HCT116 (cell line): ENCODE measurements at regions not wholly inside any gene's neighbourhood (a gene's known extent, or its start where the extent isn't known, plus 50 kb on each side); places are given as distances from the start of the nearest gene placed in this dataset.
"Not testable (repeated sequence)": the region's sequence is repeated elsewhere in the genome, so short reads cannot be mapped to it uniquely, and the experiment has no call there.

ENCODE experiments used
- ATAC-seq: fragments of 200-7000 bp; cut with Tn5 transposase; 2 replicates; pipeline ENCODE4 v1.9.1; 2020; ENCODE audit warnings: mild to moderate bottlenecking, moderate library complexity
- BruUV-seq: library from RNA; stranded (reverse); fragments of 400-500 nt; replicated peaks from 2 replicates; lab custom pipeline; 2021; lab: Mats Ljungman, UMichigan
- CTCF ChIA-PET: fragments of 300-600 bp; sonication (Branson Sonifier 250); formaldehyde crosslinking; loops from one replicate; lab custom pipeline; 2021; ENCODE audit warnings: antibody characterized with exemption; lab: Charles Lee
- POLR2A ChIA-PET: fragments of 300-600, 350-600 bp; sonication (Branson Sonifier 250); formaldehyde crosslinking; loops from one replicate; lab custom pipeline; 2021; ENCODE audit warnings: antibody characterized with exemption; lab: Charles Lee
- RAD21 ChIA-PET, 2 experiments: fragments of 300-600 bp; sonication (Branson Sonifier 250); formaldehyde crosslinking; loops; one replicate each; lab custom pipeline; 2023; ENCODE audit warnings: low total read pairs in 2 of 2; ENCODE audit not compliant: uncharacterized antibody in 2 of 2, unreplicated experiment in 2 of 2, low non-redundant PET in 1 of 2; lab: Charles Lee
- DNase-seq: peaks from one replicate; pipeline ENCODE4 v3.0.0-alpha.2; 2010; ENCODE audit warnings: low read depth, low spot score
- H2AFZ ChIP-seq: fragments of 200-600 bp; shearing (Covaris generic), sonication (generic); 2 replicates; pipeline ENCODE4 v1.6.1; 2017; ENCODE audit warnings: low read depth, mixed run types, mixed read lengths, antibody characterized with exemption, low read length; ENCODE audit not compliant: poor library complexity, severe bottlenecking
- H3K27ac ChIP-seq: 2 replicates; pipeline ENCODE4 v1.5.1; 2012; ENCODE audit warnings: low read depth, low read length
- H3K27me3 ChIP-seq: fragments of 200-600 bp; sonication (generic); 2 replicates; pipeline ENCODE4 v1.6.1; 2016; ENCODE audit warnings: mixed run types, low read length, mixed read lengths; ENCODE audit not compliant: insufficient read depth
- H3K36me3 ChIP-seq, 2 experiments: fragments of 200-500 bp in 1 of 2; fragments of 200-600 bp in 1 of 2; sonication (Bioruptor generic) in 1 of 2; sonication (generic) in 1 of 2; 2 replicates each; pipeline versions ENCODE4 v1.5.1 to v1.6.1; 2014 to 2016; ENCODE audit warnings: low read length in 2 of 2, inconsistent platforms in 1 of 2, mixed read lengths in 1 of 2, mixed run types in 1 of 2; ENCODE audit not compliant: insufficient read depth in 2 of 2, control insufficient read depth in 1 of 2
- H3K4me1 ChIP-seq, 2 experiments: fragments of 200-600 bp in 1 of 2; sonication (generic) in 1 of 2; 2 replicates each; pipeline versions ENCODE4 v1.5.1 to v1.6.1; 2012 to 2017; ENCODE audit warnings: low read length in 2 of 2, inconsistent platforms in 1 of 2, mild to moderate bottlenecking in 1 of 2, mixed read lengths in 1 of 2, mixed run types in 1 of 2, moderate library complexity in 1 of 2; ENCODE audit not compliant: insufficient read depth in 2 of 2, control insufficient read depth in 1 of 2
- H3K4me2 ChIP-seq: fragments of 200-600 bp; sonication (generic); 2 replicates; pipeline ENCODE4 v1.6.1; 2017; ENCODE audit warnings: mixed run types, low read length, mixed read lengths
- H3K4me3 ChIP-seq, 2 experiments: fragments of 200-600 bp in 1 of 2; sonication (generic) in 1 of 2; replicated peaks in 1 of 2; 2 replicates each; pipeline ENCODE4 v1.5.1; 2011 to 2016; ENCODE audit warnings: low read length in 2 of 2, control low read depth in 1 of 2, low read depth in 1 of 2, mild to moderate bottlenecking in 1 of 2, mixed read lengths in 1 of 2, mixed run types in 1 of 2
- H3K79me2 ChIP-seq: fragments of 200-600 bp; sonication (generic); 2 replicates; pipeline ENCODE4 v1.6.1; 2017; ENCODE audit warnings: mild to moderate bottlenecking, mixed run types, low read length, moderate library complexity, mixed read lengths; ENCODE audit not compliant: insufficient read depth
- H3K9ac ChIP-seq: fragments of 200-600 bp; sonication (generic); 2 replicates; pipeline ENCODE4 v1.6.1; 2016; ENCODE audit warnings: low read length, mixed read lengths
- H3K9me2 ChIP-seq: fragments of 200-600 bp; sonication (generic), shearing (Covaris generic); 2 replicates; pipeline ENCODE4 v1.6.1; 2017; ENCODE audit warnings: mixed run types, mild to moderate bottlenecking, moderate library complexity; ENCODE audit not compliant: insufficient read depth
- H3K9me3 ChIP-seq, 2 experiments: fragments of 200-500 bp in 1 of 2; fragments of 200-600 bp in 1 of 2; sonication (Bioruptor generic) in 1 of 2; sonication (generic) in 1 of 2; 2 replicates each; pipeline ENCODE4 v1.6.1; 2014 to 2017; ENCODE audit warnings: low read length in 2 of 2, mixed read lengths in 2 of 2, inconsistent platforms in 1 of 2, low read depth in 1 of 2, mild to moderate bottlenecking in 1 of 2, mixed run types in 1 of 2, moderate library complexity in 1 of 2; ENCODE audit not compliant: control insufficient read depth in 1 of 2, insufficient read depth in 1 of 2
- H4K20me1 ChIP-seq: fragments of 200-600 bp; sonication (generic), shearing (Covaris generic); 2 replicates; pipeline ENCODE4 v1.6.1; 2017; ENCODE audit warnings: mixed run types, mild to moderate bottlenecking, moderate library complexity; ENCODE audit not compliant: insufficient read depth
- CBX3 ChIP-seq: IDR thresholded peaks from 2 replicates; pipeline ENCODE4 v1.6.1; 2012; ENCODE audit warnings: low read depth
- ELF1 ChIP-seq: IDR thresholded peaks from 2 replicates; pipeline ENCODE4 v1.6.1; 2012; ENCODE audit warnings: low read depth, borderline replicate concordance
- EZH2 ChIP-seq: fragments of 200-600 bp; sonication (generic); IDR thresholded peaks from 2 replicates; pipeline ENCODE4 v1.6.1; 2017; ENCODE audit warnings: antibody characterized with exemption, mixed run types
- EZH2phosphoT487 ChIP-seq: fragments of 200-600 bp; IDR thresholded peaks from 2 replicates; pipeline ENCODE4 v1.6.1; 2018; ENCODE audit warnings: antibody characterized with exemption, borderline replicate concordance
- FOSL1 ChIP-seq: IDR thresholded peaks from 2 replicates; pipeline ENCODE4 v1.6.1; 2012; ENCODE audit warnings: low read depth
- POLR2A ChIP-seq: IDR thresholded peaks from 2 replicates; pipeline ENCODE4 v1.7.0; 2011; ENCODE audit warnings: borderline replicate concordance; ENCODE audit not compliant: insufficient read depth, insufficient read length; ENCODE audit errors: extremely low read depth
- RAD21 ChIP-seq: IDR thresholded peaks from 2 replicates; pipeline ENCODE4 v1.6.1; 2012; ENCODE audit warnings: low read depth, mild to moderate bottlenecking
- SIN3A ChIP-seq: IDR thresholded peaks from 2 replicates; pipeline ENCODE4 v1.6.1; 2012; ENCODE audit warnings: low read depth
- SP1 ChIP-seq: IDR thresholded peaks from 2 replicates; pipeline ENCODE4 v1.6.1; 2012; ENCODE audit warnings: low read depth
- TCF7L2 ChIP-seq: IDR thresholded peaks from 2 replicates; pipeline ENCODE4 v1.7.0; 2011; ENCODE audit warnings: borderline replicate concordance, inconsistent platforms; ENCODE audit not compliant: insufficient read depth, insufficient read length; ENCODE audit errors: extremely low read depth
- ZFX ChIP-seq: fragments of 450-650 bp; IDR thresholded peaks from 2 replicates; pipeline ENCODE4 v1.6.1; 2017
- intact Hi-C: fragments of 100-400 bp; cut with micrococcal nuclease; formaldehyde crosslinking; loops from 2 replicates; pipeline ENCODE4 v1.10.0; 2022
- TF ChIP-seq, protein P1 (sequence below): IDR thresholded peaks from 2 replicates; pipeline ENCODE4 v1.6.1; 2012
- TF ChIP-seq, protein P2 (sequence below): IDR thresholded peaks from 2 replicates; pipeline ENCODE4 v1.6.1; 2012; ENCODE audit warnings: low read depth
- TF ChIP-seq, protein P3 (sequence below): IDR thresholded peaks from 2 replicates; pipeline ENCODE4 v1.6.1; 2011; ENCODE audit warnings: mild to moderate bottlenecking, low read length, moderate library complexity; ENCODE audit not compliant: insufficient replicate concordance; ENCODE audit errors: extremely low read depth

DNA sequence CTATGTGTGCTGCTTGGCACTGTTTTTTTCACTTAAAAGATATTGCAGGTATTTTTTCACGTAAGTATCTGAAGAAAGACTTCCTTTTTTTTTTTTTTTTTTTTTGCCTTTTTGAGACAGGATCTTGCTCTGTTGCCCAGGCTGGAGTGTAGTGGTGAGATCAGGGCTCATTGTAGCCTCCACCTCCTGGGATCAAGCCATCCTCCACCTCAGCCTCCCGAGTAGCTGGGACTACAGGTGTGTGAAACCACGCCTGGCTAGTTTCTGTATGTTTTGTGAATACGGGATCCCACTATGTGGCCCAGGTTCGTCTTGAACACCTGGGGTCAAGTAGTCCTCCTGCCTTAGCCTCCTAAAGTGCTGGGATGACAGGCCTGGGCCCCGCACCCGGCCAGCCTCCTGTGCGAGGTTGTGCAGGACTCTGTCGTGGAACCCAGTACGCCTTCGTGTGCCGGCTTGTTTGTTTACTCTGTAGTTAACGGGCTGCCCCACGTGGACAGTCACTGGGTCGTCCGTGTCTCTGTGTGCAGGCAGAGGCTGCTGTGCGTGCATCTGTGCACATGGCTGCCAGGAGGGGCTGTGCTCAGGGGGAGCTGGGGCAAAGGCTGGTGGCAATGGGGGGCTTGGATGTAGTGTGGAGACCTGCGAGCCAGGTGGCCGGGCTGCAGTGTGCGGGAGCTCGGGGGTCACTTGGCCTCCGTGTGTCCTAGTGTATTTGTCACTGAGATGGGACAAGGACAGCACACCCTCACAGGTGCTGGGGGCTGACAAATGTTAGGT is 179.5 kb downstream of the ADRA2C start:
- no peak for DNase-seq
- BruUV-seq = no TSS peak
- Histone ChIP-seq H3K79me2 (no peaks in the 10 kb centered on the region), H2AFZ (no peak overlapping the region), H3K4me2 (no peak overlapping the region), H4K20me1 (no peaks in the 10 kb centered on the region), H3K9me2 (no peaks in the 10 kb centered on the region), H3K4me3 (no peak overlapping the region), H3K9ac (no peak overlapping the region), H3K36me3 (no peaks in the 10 kb centered on the region), H3K4me1 (peaks cover 0 to 2% of the 10 kb centered on the region in 2 experiments; a peak in 1 of 4 replicates), H3K27ac (no peak overlapping the region), H3K27me3 (no peaks in the 10 kb centered on the region), H3K9me3 (no peaks in the 10 kb centered on the region)
- ChIA-PET CTCF (no interaction called here), RAD21 (no interaction called here), POLR2A (no interaction called here)
- TF ChIP-seq CBX3 (no peak), ZFX (no peak), SP1 (no peak), POLR2A (no peak), FOSL1 (no peak), RAD21 (no peak), SIN3A (no peak), EZH2 (no peak), EZH2phosphoT487 (no peak), TCF7L2 (no peak), ELF1 (no peak)
- TF ChIP-seq, protein P1, sequence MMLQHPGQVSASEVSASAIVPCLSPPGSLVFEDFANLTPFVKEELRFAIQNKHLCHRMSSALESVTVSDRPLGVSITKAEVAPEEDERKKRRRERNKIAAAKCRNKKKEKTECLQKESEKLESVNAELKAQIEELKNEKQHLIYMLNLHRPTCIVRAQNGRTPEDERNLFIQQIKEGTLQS = no peak
- TF ChIP-seq, protein P2, sequence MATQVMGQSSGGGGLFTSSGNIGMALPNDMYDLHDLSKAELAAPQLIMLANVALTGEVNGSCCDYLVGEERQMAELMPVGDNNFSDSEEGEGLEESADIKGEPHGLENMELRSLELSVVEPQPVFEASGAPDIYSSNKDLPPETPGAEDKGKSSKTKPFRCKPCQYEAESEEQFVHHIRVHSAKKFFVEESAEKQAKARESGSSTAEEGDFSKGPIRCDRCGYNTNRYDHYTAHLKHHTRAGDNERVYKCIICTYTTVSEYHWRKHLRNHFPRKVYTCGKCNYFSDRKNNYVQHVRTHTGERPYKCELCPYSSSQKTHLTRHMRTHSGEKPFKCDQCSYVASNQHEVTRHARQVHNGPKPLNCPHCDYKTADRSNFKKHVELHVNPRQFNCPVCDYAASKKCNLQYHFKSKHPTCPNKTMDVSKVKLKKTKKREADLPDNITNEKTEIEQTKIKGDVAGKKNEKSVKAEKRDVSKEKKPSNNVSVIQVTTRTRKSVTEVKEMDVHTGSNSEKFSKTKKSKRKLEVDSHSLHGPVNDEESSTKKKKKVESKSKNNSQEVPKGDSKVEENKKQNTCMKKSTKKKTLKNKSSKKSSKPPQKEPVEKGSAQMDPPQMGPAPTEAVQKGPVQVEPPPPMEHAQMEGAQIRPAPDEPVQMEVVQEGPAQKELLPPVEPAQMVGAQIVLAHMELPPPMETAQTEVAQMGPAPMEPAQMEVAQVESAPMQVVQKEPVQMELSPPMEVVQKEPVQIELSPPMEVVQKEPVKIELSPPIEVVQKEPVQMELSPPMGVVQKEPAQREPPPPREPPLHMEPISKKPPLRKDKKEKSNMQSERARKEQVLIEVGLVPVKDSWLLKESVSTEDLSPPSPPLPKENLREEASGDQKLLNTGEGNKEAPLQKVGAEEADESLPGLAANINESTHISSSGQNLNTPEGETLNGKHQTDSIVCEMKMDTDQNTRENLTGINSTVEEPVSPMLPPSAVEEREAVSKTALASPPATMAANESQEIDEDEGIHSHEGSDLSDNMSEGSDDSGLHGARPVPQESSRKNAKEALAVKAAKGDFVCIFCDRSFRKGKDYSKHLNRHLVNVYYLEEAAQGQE = no peak
- TF ChIP-seq, protein P3, sequence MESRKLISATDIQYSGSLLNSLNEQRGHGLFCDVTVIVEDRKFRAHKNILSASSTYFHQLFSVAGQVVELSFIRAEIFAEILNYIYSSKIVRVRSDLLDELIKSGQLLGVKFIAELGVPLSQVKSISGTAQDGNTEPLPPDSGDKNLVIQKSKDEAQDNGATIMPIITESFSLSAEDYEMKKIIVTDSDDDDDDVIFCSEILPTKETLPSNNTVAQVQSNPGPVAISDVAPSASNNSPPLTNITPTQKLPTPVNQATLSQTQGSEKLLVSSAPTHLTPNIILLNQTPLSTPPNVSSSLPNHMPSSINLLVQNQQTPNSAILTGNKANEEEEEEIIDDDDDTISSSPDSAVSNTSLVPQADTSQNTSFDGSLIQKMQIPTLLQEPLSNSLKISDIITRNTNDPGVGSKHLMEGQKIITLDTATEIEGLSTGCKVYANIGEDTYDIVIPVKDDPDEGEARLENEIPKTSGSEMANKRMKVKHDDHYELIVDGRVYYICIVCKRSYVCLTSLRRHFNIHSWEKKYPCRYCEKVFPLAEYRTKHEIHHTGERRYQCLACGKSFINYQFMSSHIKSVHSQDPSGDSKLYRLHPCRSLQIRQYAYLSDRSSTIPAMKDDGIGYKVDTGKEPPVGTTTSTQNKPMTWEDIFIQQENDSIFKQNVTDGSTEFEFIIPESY = no peak
- intact Hi-C loops = loop anchor here (10.0 kb wide), 1 partner anchor 151 kb away; no protein-coding TSS in a partner anchor
- no peak for ATAC-seq

DNA sequence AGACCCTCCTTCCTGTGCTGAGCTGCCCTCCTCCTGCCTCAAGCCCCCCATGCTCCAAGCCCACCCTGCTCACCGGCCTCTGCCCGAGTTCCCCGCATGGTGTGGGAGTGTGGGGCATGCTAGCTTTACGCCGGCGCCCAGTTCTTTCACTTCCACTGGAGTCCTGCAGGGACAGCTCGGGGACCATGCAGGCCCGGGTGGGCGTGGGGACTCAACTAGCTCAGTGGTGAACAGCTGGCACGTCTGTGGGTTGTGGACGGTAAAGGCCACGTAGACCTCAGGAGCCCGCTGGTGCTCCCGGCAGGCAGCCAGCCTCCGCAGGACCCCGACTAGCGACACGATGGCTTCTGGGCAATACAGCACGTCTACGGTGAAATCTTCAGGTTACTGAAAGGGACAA is 180.4 kb downstream of the ADRA2C start:
- DNase-seq, H3K79me2 ChIP-seq, H3K4me2 ChIP-seq, H3K9ac ChIP-seq, CTCF ChIA-PET, H3K9me2 ChIP-seq, POLR2A ChIA-PET, H3K27me3 ChIP-seq, H3K36me3 ChIP-seq, ATAC-seq, H3K27ac ChIP-seq, H2AFZ ChIP-seq, RAD21 ChIA-PET, H4K20me1 ChIP-seq, H3K9me3 ChIP-seq, H3K4me3 ChIP-seq, H3K4me1 ChIP-seq, BruUV-seq: not testable (repeated sequence)
- intact Hi-C loops = loop anchor here (10.0 kb wide), 1 partner anchor 152 kb away; no protein-coding TSS in a partner anchor
